ENCODE measurements at regions not wholly inside any gene's neighbourhood (a gene's known extent, or its start where the extent isn't known, plus 50 kb on each side); places are given as distances from the start of the nearest gene placed in this dataset.

- TF ChIP-seq, protein P1, sequence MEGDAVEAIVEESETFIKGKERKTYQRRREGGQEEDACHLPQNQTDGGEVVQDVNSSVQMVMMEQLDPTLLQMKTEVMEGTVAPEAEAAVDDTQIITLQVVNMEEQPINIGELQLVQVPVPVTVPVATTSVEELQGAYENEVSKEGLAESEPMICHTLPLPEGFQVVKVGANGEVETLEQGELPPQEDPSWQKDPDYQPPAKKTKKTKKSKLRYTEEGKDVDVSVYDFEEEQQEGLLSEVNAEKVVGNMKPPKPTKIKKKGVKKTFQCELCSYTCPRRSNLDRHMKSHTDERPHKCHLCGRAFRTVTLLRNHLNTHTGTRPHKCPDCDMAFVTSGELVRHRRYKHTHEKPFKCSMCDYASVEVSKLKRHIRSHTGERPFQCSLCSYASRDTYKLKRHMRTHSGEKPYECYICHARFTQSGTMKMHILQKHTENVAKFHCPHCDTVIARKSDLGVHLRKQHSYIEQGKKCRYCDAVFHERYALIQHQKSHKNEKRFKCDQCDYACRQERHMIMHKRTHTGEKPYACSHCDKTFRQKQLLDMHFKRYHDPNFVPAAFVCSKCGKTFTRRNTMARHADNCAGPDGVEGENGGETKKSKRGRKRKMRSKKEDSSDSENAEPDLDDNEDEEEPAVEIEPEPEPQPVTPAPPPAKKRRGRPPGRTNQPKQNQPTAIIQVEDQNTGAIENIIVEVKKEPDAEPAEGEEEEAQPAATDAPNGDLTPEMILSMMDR (IDR thresholded peaks at IDR 0.05), result no peak
- TF ChIP-seq POLR2AphosphoS5 (IDR thresholded peaks at IDR 0.05), result no peak
These were observed 143.2 kb downstream of the TUSC7 start for GRCh38 chr3:116852803-116853202.

Data from prostate gland (tissue), 2 donors.